GM12892 (cell line): ENCODE measurements at regions not wholly inside any gene's neighbourhood (a gene's known extent, or its start where the extent isn't known, plus 50 kb on each side); places are given as distances from the start of the nearest gene placed in this dataset.

Experiments
- POLR2A ChIP-seq: IDR thresholded peaks from 2 replicates; pipeline ENCODE4 v1.6.1; 2011; ENCODE audit warnings: low read depth, low read length, control low read depth
- POLR2AphosphoS5 ChIP-seq: IDR thresholded peaks from 2 replicates; pipeline ENCODE4 v1.6.1; 2011; ENCODE audit warnings: low read depth, low read length, control low read depth

GRCh38 chr22:47351836-47352579 lies 589.6 kb downstream of the TBC1D22A start:
- TF ChIP-seq POLR2A (no peak), POLR2AphosphoS5 (no peak)
